ENCODE measurements at regions not wholly inside any gene's neighbourhood (a gene's known extent, or its start where the extent isn't known, plus 50 kb on each side); places are given as distances from the start of the nearest gene placed in this dataset.

DNA sequence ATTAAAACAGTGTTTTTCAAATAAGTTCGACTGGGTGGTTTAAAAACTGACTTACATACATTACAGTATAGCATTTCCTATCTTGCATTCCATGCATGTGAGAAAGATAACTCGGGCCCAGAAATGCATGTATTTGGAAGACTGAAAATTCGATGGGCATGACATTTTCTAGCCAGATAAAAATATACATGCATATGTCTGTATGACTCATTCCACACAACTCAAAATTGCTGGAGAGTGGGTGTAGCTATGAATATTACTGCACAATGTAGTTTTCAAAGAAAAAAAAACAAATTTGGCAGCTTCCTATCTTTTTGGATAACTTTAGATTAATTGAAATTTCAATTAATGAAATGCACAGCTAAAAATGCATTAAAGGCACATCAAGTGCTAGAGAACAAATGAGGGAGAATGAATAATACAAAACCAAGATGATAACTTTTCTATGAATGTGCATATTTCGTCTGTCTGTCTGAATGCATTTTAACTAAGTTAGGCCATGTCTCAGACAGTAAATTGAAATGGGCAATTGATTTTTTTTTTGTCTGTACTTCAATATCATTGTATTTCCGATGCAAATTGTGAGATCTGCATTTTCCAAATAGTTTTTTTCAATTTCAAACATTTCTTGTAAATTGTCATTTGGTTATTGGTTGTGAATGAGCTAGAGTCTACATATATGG, 54.5 kb upstream of the GABRA2 start:
- Histone ChIP-seq H3K36me3 (ENCODE audit: control insufficient read depth in 2 of 2, extremely low read depth in 1 of 2, insufficient read depth in 2 of 2, low read length in 2 of 2) (no peaks in the 10 kb centered on the region), H4K20me1 (ENCODE audit: control insufficient read depth, extremely low read depth, insufficient read depth, low read length) (no peaks in the 10 kb centered on the region), H3K27me3 (ENCODE audit: control insufficient read depth, extremely low read depth, insufficient read depth, low read length) (no peaks in the 10 kb centered on the region), H3K9me1 (ENCODE audit: control insufficient read depth, extremely low read depth, insufficient read depth, low read length) (no peaks in the 10 kb centered on the region), H3K4me2 (ENCODE audit: control insufficient read depth, extremely low read depth, insufficient read depth, low read depth, low read length) (no peak overlapping the region), H2AFZ (ENCODE audit: control insufficient read depth, low read length) (no peak overlapping the region), H3K4me1 (ENCODE audit: control insufficient read depth, extremely low read depth, insufficient read depth, low read length) (no peaks in the 10 kb centered on the region), H3K9ac (ENCODE audit: control insufficient read depth, extremely low read depth, insufficient read depth, low read length) (no peak overlapping the region), H3K79me2 (ENCODE audit: control insufficient read depth, insufficient read depth, low read length) (no peaks in the 10 kb centered on the region), H3K27ac (ENCODE audit: control insufficient read depth, insufficient read depth, low read length) (no peak overlapping the region), H3K4me3 (ENCODE audit: control insufficient read depth in 2 of 3, extremely low read depth in 1 of 3, insufficient read depth in 2 of 3, low read depth in 1 of 3, low read length in 3 of 3) (no peak overlapping the region), H3K9me3 (ENCODE audit: control insufficient read depth, low read depth, low read length) (no peaks in the 10 kb centered on the region)
- TF ChIP-seq EZH2 (IDR thresholded peaks at IDR 0.05; ENCODE audit: low read length): no peak
- TF ChIP-seq, protein P1, sequence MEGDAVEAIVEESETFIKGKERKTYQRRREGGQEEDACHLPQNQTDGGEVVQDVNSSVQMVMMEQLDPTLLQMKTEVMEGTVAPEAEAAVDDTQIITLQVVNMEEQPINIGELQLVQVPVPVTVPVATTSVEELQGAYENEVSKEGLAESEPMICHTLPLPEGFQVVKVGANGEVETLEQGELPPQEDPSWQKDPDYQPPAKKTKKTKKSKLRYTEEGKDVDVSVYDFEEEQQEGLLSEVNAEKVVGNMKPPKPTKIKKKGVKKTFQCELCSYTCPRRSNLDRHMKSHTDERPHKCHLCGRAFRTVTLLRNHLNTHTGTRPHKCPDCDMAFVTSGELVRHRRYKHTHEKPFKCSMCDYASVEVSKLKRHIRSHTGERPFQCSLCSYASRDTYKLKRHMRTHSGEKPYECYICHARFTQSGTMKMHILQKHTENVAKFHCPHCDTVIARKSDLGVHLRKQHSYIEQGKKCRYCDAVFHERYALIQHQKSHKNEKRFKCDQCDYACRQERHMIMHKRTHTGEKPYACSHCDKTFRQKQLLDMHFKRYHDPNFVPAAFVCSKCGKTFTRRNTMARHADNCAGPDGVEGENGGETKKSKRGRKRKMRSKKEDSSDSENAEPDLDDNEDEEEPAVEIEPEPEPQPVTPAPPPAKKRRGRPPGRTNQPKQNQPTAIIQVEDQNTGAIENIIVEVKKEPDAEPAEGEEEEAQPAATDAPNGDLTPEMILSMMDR (optimal IDR thresholded peaks at IDR 0.05 in 1 of 3, IDR thresholded peaks at IDR 0.05 in 1 of 3, conservative IDR thresholded peaks at IDR 0.05 in 1 of 3; ENCODE audit: extremely low read depth in 1 of 3, insufficient read depth in 2 of 3, low read length in 3 of 3): no peak
- FAIRE-seq (no peak), DNase-seq (ENCODE audit: low read depth, low spot score) (no peak)
- dilution Hi-C loops (cut with MboI; ENCODE audit: extremely low pct_ligation_motif_present, low sequenced_read_pairs): no loop called here

DNA sequence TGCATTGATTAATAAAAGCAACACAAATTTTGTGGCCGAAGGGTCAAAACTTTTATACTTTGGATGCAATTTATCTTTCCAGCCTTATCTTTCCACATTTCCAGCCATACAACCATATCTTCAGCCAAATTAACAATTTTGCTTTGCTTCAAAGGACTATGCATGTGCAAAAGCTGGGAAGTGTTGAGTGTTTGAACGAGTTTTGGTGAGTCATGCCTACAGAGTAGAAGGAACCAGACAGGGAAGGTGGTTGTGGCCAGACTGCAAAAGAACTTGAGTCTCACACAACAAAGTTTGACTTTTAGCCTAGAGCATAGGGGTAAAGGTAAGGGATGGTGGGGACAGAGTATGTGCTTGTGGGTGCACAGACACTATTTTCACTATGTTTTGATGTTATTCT, 53.0 kb upstream of the GABRA2 start:
- Histone ChIP-seq H3K9ac (ENCODE audit: control insufficient read depth, extremely low read depth, insufficient read depth, low read length) (no peak overlapping the region), H3K27me3 (ENCODE audit: control insufficient read depth, extremely low read depth, insufficient read depth, low read length) (no peaks in the 10 kb centered on the region), H3K27ac (ENCODE audit: control insufficient read depth, insufficient read depth, low read length) (no peak overlapping the region), H4K20me1 (ENCODE audit: control insufficient read depth, extremely low read depth, insufficient read depth, low read length) (no peaks in the 10 kb centered on the region), H3K4me1 (ENCODE audit: control insufficient read depth, extremely low read depth, insufficient read depth, low read length) (no peaks in the 10 kb centered on the region), H2AFZ (ENCODE audit: control insufficient read depth, low read length) (no peak overlapping the region), H3K4me2 (ENCODE audit: control insufficient read depth, extremely low read depth, insufficient read depth, low read depth, low read length) (no peak overlapping the region), H3K4me3 (ENCODE audit: control insufficient read depth in 2 of 3, extremely low read depth in 1 of 3, insufficient read depth in 2 of 3, low read depth in 1 of 3, low read length in 3 of 3) (no peak overlapping the region), H3K79me2 (ENCODE audit: control insufficient read depth, insufficient read depth, low read length) (no peaks in the 10 kb centered on the region), H3K9me3 (ENCODE audit: control insufficient read depth, low read depth, low read length) (no peaks in the 10 kb centered on the region), H3K36me3 (ENCODE audit: control insufficient read depth in 2 of 2, extremely low read depth in 1 of 2, insufficient read depth in 2 of 2, low read length in 2 of 2) (no peaks in the 10 kb centered on the region), H3K9me1 (ENCODE audit: control insufficient read depth, extremely low read depth, insufficient read depth, low read length) (no peaks in the 10 kb centered on the region)
- TF ChIP-seq, protein P1 (optimal IDR thresholded peaks at IDR 0.05 in 1 of 3, IDR thresholded peaks at IDR 0.05 in 1 of 3, conservative IDR thresholded peaks at IDR 0.05 in 1 of 3; ENCODE audit: extremely low read depth in 1 of 3, insufficient read depth in 2 of 3, low read length in 3 of 3): no peak
- no peak for TF ChIP-seq EZH2 (IDR thresholded peaks at IDR 0.05; ENCODE audit: low read length)
- DNase-seq (ENCODE audit: low read depth, low spot score) (no peak), FAIRE-seq (no peak)
- dilution Hi-C loops (cut with MboI; ENCODE audit: extremely low pct_ligation_motif_present, low sequenced_read_pairs): no loop called here

Measured in keratinocyte (primary cell).